ENCODE measurements at regions not wholly inside any gene's neighbourhood (a gene's known extent, or its start where the extent isn't known, plus 50 kb on each side); places are given as distances from the start of the nearest gene placed in this dataset.

- Mint-ChIP-seq H3K4me3 (no peak overlapping the region), H3K36me3 (no peaks in the 10 kb centered on the region), H3K27ac (no peak overlapping the region), H3K9me3 (no peaks in the 10 kb centered on the region), H3K27me3 (peaks cover 9% of the 10 kb centered on the region), H3K4me1 (no peaks in the 10 kb centered on the region)
- no peak for ATAC-seq
Measured at GRCh38 chr5:112112346-112112745, 306.7 kb downstream of the EPB41L4A start.

GRCh38 chr5:112109331-112110007 lies 309.6 kb downstream of the EPB41L4A start:
- Mint-ChIP-seq H3K27me3 (no peaks in the 10 kb centered on the region), H3K4me3 (no peak overlapping the region), H3K36me3 (no peaks in the 10 kb centered on the region), H3K9me3 (no peaks in the 10 kb centered on the region), H3K4me1 (no peaks in the 10 kb centered on the region), H3K27ac (no peak overlapping the region)
- no peak for ATAC-seq

- H3K27me3 Mint-ChIP-seq = no peaks in the 10 kb centered on the region
Measured at GRCh38 chr5:112106878-112107277, 312.2 kb downstream of the EPB41L4A start.

GRCh38 chr5:112097768-112098167 lies 321.3 kb downstream of the EPB41L4A start:
- Mint-ChIP-seq H3K27ac (no peak overlapping the region), H3K4me3 (no peak overlapping the region), H3K36me3 (no peaks in the 10 kb centered on the region), H3K27me3 (peaks cover 8% of the 10 kb centered on the region), H3K4me1 (no peaks in the 10 kb centered on the region), H3K9me3 (no peaks in the 10 kb centered on the region)
- ATAC-seq = no peak

More at GRCh38 chr5:112106878-112107277, 312.2 kb downstream of the EPB41L4A start:
- Mint-ChIP-seq H3K4me1 (no peaks in the 10 kb centered on the region), H3K4me3 (no peak overlapping the region), H3K9me3 (no peaks in the 10 kb centered on the region), H3K27ac (no peak overlapping the region), H3K36me3 (no peaks in the 10 kb centered on the region)
- ATAC-seq = no peak

GRCh38 chr5:112087222-112087621 lies 330.2 kb upstream of the NREP start:
- no peak overlapping the region for H3K4me3 Mint-ChIP-seq
- no peaks in the 10 kb centered on the region for H3K27me3 Mint-ChIP-seq
- H3K9me3 Mint-ChIP-seq = peaks cover 3% of the 10 kb centered on the region
- no peaks in the 10 kb centered on the region for H3K4me1 Mint-ChIP-seq
- no peaks in the 10 kb centered on the region for H3K36me3 Mint-ChIP-seq
- ATAC-seq = no peak
- H3K27ac Mint-ChIP-seq = no peak overlapping the region

GRCh38 chr5:112086740-112087139 lies 329.7 kb upstream of the NREP start:
- H3K4me3 Mint-ChIP-seq = no peak overlapping the region
- H3K4me1 Mint-ChIP-seq = no peaks in the 10 kb centered on the region
- H3K27ac Mint-ChIP-seq = no peak overlapping the region
- H3K9me3 Mint-ChIP-seq = peaks cover 3% of the 10 kb centered on the region
- no peaks in the 10 kb centered on the region for H3K36me3 Mint-ChIP-seq
- no peaks in the 10 kb centered on the region for H3K27me3 Mint-ChIP-seq
- ATAC-seq = no peak

GRCh38 chr5:112084149-112084548 lies 327.2 kb upstream of the NREP start:
- ATAC-seq = no peak
- Mint-ChIP-seq H3K4me3 (no peak overlapping the region), H3K27ac (no peak overlapping the region), H3K4me1 (no peaks in the 10 kb centered on the region), H3K9me3 (peaks cover 3% of the 10 kb centered on the region), H3K36me3 (no peaks in the 10 kb centered on the region), H3K27me3 (no peaks in the 10 kb centered on the region)

- H3K4me1 Mint-ChIP-seq = no peaks in the 10 kb centered on the region
- ATAC-seq = no peak
- H3K4me3 Mint-ChIP-seq = no peak overlapping the region
- H3K27ac Mint-ChIP-seq = no peak overlapping the region
- H3K9me3 Mint-ChIP-seq = peaks cover 3% of the 10 kb centered on the region
- no peaks in the 10 kb centered on the region for H3K36me3 Mint-ChIP-seq
- no peaks in the 10 kb centered on the region for H3K27me3 Mint-ChIP-seq
Measured at GRCh38 chr5:112083623-112084022, 326.6 kb upstream of the NREP start.

- Mint-ChIP-seq H3K9me3 (peaks cover 4% of the 10 kb centered on the region), H3K4me3 (no peak overlapping the region), H3K27ac (no peak overlapping the region), H3K4me1 (peaks cover 6% of the 10 kb centered on the region), H3K27me3 (no peaks in the 10 kb centered on the region), H3K36me3 (no peaks in the 10 kb centered on the region)
- ATAC-seq = no peak
Measured at GRCh38 chr5:112077180-112077579, 320.2 kb upstream of the NREP start.

GRCh38 chr5:112070022-112070421 lies 313.0 kb upstream of the NREP start:
- Mint-ChIP-seq H3K4me1 (no peaks in the 10 kb centered on the region), H3K27me3 (no peaks in the 10 kb centered on the region), H3K9me3 (no peaks in the 10 kb centered on the region), H3K4me3 (no peak overlapping the region), H3K36me3 (no peaks in the 10 kb centered on the region), H3K27ac (no peak overlapping the region)
- ATAC-seq = no peak

GRCh38 chr5:112069329-112069728 lies 312.3 kb upstream of the NREP start:
- Mint-ChIP-seq H3K4me3 (no peak overlapping the region), H3K4me1 (no peaks in the 10 kb centered on the region), H3K27me3 (no peaks in the 10 kb centered on the region), H3K9me3 (no peaks in the 10 kb centered on the region), H3K36me3 (no peaks in the 10 kb centered on the region), H3K27ac (no peak overlapping the region)
- ATAC-seq = no peak

- no peaks in the 10 kb centered on the region for H3K27me3 Mint-ChIP-seq
- H3K27ac Mint-ChIP-seq = no peak overlapping the region
- no peak overlapping the region for H3K4me3 Mint-ChIP-seq
- H3K4me1 Mint-ChIP-seq = no peaks in the 10 kb centered on the region
- no peaks in the 10 kb centered on the region for H3K36me3 Mint-ChIP-seq
- no peaks in the 10 kb centered on the region for H3K9me3 Mint-ChIP-seq
- no peak for ATAC-seq
Measured at GRCh38 chr5:112068593-112068992, 311.6 kb upstream of the NREP start.

- H3K27me3 Mint-ChIP-seq = no peaks in the 10 kb centered on the region
- H3K9me3 Mint-ChIP-seq = no peaks in the 10 kb centered on the region
- H3K4me1 Mint-ChIP-seq = no peaks in the 10 kb centered on the region
- H3K27ac Mint-ChIP-seq = no peak overlapping the region
- no peak overlapping the region for H3K4me3 Mint-ChIP-seq
- no peaks in the 10 kb centered on the region for H3K36me3 Mint-ChIP-seq
- ATAC-seq = no peak
Measured at GRCh38 chr5:112065781-112066180, 308.8 kb upstream of the NREP start.

GRCh38 chr5:112064956-112065355 lies 308.0 kb upstream of the NREP start:
- Mint-ChIP-seq H3K9me3 (no peaks in the 10 kb centered on the region), H3K27me3 (no peaks in the 10 kb centered on the region), H3K27ac (no peak overlapping the region), H3K4me3 (no peak overlapping the region), H3K4me1 (no peaks in the 10 kb centered on the region), H3K36me3 (no peaks in the 10 kb centered on the region)
- no peak for ATAC-seq

GRCh38 chr5:112064271-112064701 lies 307.3 kb upstream of the NREP start:
- Mint-ChIP-seq H3K4me3 (no peak overlapping the region), H3K27ac (no peak overlapping the region), H3K27me3 (no peaks in the 10 kb centered on the region), H3K4me1 (no peaks in the 10 kb centered on the region), H3K9me3 (no peaks in the 10 kb centered on the region), H3K36me3 (no peaks in the 10 kb centered on the region)
- ATAC-seq = no peak

- Mint-ChIP-seq H3K9me3 (no peaks in the 10 kb centered on the region), H3K27me3 (no peaks in the 10 kb centered on the region), H3K4me3 (no peak overlapping the region), H3K27ac (no peak overlapping the region), H3K4me1 (no peaks in the 10 kb centered on the region), H3K36me3 (no peaks in the 10 kb centered on the region)
- no peak for ATAC-seq
Measured at GRCh38 chr5:112063856-112064255, 306.9 kb upstream of the NREP start.

GRCh38 chr5:112063191-112063590 lies 306.2 kb upstream of the NREP start:
- Mint-ChIP-seq H3K4me3 (no peak overlapping the region), H3K9me3 (no peaks in the 10 kb centered on the region), H3K4me1 (no peaks in the 10 kb centered on the region), H3K27ac (no peak overlapping the region), H3K36me3 (no peaks in the 10 kb centered on the region), H3K27me3 (no peaks in the 10 kb centered on the region)
- ATAC-seq = no peak

Data from stimulated activated memory B cell treated with anti-CD40 and anti-IgM and Interleukin-4, amounts not matched to agents 10 μg/mL and 1 μg/mL and 100 μg/mL, for 72 hours (primary cell).